ENCODE measurements at regions not wholly inside any gene's neighbourhood (a gene's known extent, or its start where the extent isn't known, plus 50 kb on each side); places are given as distances from the start of the nearest gene placed in this dataset.

DNA sequence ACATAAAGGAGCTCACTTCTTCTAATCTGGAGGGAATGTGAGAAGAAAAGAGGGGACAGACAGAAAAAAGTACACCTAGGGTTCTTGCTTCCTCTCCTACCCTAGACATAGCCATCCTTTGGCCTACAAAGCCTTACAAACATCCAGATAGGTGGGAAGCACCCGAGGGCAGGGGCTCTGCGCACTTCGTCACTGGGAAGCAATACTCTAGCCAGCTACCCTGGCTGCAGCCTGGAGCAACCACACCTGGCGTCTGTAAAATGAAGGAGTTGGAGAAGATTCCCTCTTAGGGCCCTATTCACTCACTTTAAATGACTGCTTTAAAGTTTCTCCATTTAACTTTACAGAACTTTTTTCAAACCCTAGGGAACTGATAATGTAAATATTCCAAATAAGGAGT, 65.7 kb upstream of the NOCT start:
- H3K9me3 ChIP-seq: no peaks in the 10 kb centered on the region
- TF ChIP-seq, protein P1, sequence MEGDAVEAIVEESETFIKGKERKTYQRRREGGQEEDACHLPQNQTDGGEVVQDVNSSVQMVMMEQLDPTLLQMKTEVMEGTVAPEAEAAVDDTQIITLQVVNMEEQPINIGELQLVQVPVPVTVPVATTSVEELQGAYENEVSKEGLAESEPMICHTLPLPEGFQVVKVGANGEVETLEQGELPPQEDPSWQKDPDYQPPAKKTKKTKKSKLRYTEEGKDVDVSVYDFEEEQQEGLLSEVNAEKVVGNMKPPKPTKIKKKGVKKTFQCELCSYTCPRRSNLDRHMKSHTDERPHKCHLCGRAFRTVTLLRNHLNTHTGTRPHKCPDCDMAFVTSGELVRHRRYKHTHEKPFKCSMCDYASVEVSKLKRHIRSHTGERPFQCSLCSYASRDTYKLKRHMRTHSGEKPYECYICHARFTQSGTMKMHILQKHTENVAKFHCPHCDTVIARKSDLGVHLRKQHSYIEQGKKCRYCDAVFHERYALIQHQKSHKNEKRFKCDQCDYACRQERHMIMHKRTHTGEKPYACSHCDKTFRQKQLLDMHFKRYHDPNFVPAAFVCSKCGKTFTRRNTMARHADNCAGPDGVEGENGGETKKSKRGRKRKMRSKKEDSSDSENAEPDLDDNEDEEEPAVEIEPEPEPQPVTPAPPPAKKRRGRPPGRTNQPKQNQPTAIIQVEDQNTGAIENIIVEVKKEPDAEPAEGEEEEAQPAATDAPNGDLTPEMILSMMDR (IDR thresholded peaks at IDR 0.05; ENCODE audit: low read depth, low read length): no peak
- H3K27me3 ChIP-seq: no peaks in the 10 kb centered on the region
- H3K36me3 ChIP-seq: no peaks in the 10 kb centered on the region
- no peak for DNase-seq
- no peaks in the 10 kb centered on the region for H3K4me1 ChIP-seq
- no peak overlapping the region for H3K4me3 ChIP-seq (ENCODE audit: low read depth, low read length)

DNA sequence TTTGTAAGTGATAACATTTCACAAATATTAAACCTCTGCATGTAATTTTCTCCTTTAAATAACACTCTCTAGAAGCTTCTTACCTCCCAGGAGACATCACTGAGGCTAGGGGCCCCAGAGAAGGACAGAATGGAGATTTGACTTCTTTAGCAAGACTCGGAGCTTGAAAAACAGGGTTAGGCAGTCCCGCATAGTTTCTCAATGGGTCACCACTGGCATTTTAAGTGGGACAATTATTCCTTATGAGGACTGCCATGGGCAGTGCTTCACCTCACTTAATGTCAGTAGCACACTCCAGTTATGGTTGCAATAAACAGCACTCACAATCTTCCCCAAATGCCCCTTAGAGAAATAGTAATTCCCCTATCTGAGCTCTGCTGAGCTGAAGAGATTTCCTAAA, 66.7 kb upstream of the NOCT start:
- H3K36me3 ChIP-seq: no peaks in the 10 kb centered on the region
- no peaks in the 10 kb centered on the region for H3K9me3 ChIP-seq
- no peaks in the 10 kb centered on the region for H3K4me1 ChIP-seq
- H3K27me3 ChIP-seq: no peaks in the 10 kb centered on the region
- H3K4me3 ChIP-seq (ENCODE audit: low read depth, low read length): no peak overlapping the region
- DNase-seq: no peak
- TF ChIP-seq, protein P1 (IDR thresholded peaks at IDR 0.05; ENCODE audit: low read depth, low read length): no peak

DNA sequence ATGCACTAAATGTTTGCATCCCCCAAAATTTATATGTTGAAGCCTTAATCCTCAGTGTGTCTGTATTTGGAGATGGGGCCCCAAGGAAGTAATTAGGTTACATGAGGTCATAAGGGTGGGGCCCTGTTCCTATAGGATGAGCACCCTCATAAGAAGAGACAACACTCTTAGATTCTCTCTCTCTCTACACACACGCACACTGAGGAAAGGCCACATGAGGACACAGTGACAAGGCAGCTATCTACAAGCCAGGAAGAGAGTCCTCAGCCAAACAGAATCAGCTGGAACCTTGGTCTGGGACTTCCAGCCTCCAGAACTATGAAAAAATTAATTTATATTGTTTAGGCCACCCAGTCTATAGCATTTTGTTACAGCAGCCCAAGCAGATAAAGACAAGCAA, 69.3 kb upstream of the NOCT start:
- Histone ChIP-seq H3K4me3 (ENCODE audit: low read depth, low read length) (no peak overlapping the region), H3K9me3 (no peaks in the 10 kb centered on the region), H3K36me3 (no peaks in the 10 kb centered on the region), H3K27me3 (no peaks in the 10 kb centered on the region), H3K4me1 (no peaks in the 10 kb centered on the region)
- no peak for DNase-seq
- TF ChIP-seq, protein P1 (IDR thresholded peaks at IDR 0.05; ENCODE audit: low read depth, low read length): no peak

DNA sequence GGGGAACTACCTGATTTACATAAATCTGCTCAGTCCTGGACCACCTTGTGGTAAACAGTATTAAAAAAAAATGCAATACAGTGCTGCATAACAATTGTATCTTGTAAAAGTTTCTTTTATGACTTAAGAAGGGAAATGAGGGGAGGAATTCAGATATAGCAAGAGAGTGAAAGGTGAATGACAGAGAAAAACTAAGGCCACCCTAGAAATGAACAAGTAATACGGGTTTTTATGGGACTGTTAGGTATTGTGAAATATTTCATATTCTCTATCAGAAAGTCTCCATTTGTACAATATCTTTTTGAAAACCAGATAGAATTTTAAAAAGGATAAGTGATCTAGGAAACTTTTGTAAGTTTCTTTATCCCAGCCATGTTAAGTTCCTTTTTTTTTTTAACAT, 69.7 kb upstream of the NOCT start:
- TF ChIP-seq, protein P1 (IDR thresholded peaks at IDR 0.05; ENCODE audit: low read depth, low read length): no peak
- Histone ChIP-seq H3K27me3 (no peaks in the 10 kb centered on the region), H3K36me3 (no peaks in the 10 kb centered on the region), H3K4me3 (ENCODE audit: low read depth, low read length) (no peak overlapping the region), H3K4me1 (no peaks in the 10 kb centered on the region), H3K9me3 (no peaks in the 10 kb centered on the region)
- DNase-seq: no peak

- TF ChIP-seq, protein P1 (IDR thresholded peaks at IDR 0.05; ENCODE audit: low read depth, low read length): no peak
- H3K4me3 ChIP-seq (ENCODE audit: low read depth, low read length): no peak overlapping the region
- no peaks in the 10 kb centered on the region for H3K36me3 ChIP-seq
- H3K27me3 ChIP-seq: no peaks in the 10 kb centered on the region
- H3K4me1 ChIP-seq: no peaks in the 10 kb centered on the region
- no peaks in the 10 kb centered on the region for H3K9me3 ChIP-seq
- DNase-seq: no peak
Observed at GRCh38 chr4:138945401-138945800, 70.2 kb upstream of the NOCT start.

GRCh38 chr4:138943893-138944292, 71.7 kb upstream of the NOCT start:
- H3K36me3 ChIP-seq: no peaks in the 10 kb centered on the region
- TF ChIP-seq, protein P1 (IDR thresholded peaks at IDR 0.05; ENCODE audit: low read depth, low read length): no peak
- H3K9me3 ChIP-seq: no peaks in the 10 kb centered on the region
- H3K27me3 ChIP-seq: no peaks in the 10 kb centered on the region
- H3K4me3 ChIP-seq (ENCODE audit: low read depth, low read length): no peak overlapping the region
- DNase-seq: no peak
- no peaks in the 10 kb centered on the region for H3K4me1 ChIP-seq
